SHP77 (cell line): ENCODE measurements at regions not wholly inside any gene's neighbourhood (a gene's known extent, or its start where the extent isn't known, plus 50 kb on each side); places are given as distances from the start of the nearest gene placed in this dataset.
A peak's percentile ranks its signal among the peaks of the same experiment; 100 is the strongest.

Experiments
- DNase-seq, 2 experiments: peaks; one replicate each; lab custom pipeline; 2025; lab: John Stamatoyannopoulos, UW

- no peak for DNase-seq
These were observed 211.0 kb upstream of the GSE1 start for GRCh38 chr16:85401917-85402766.

GRCh38 chr16:85402910-85403692, 210.0 kb upstream of the GSE1 start:
- DNase-seq: no peak

GRCh38 chr16:85403693-85404092, 209.4 kb upstream of the GSE1 start:
- no peak for DNase-seq

- DNase-seq: no peak
These were observed 200.1 kb upstream of the GSE1 start for GRCh38 chr16:85412911-85413520.

GRCh38 chr16:85413691-85414663, 199.1 kb upstream of the GSE1 start:
- no peak for DNase-seq

- DNase-seq: peak in 1 of 2 experiments; percentile 26
These were observed 197.7 kb upstream of the GSE1 start for GRCh38 chr16:85415196-85416090.

GRCh38 chr16:85416228-85417109, 196.7 kb upstream of the GSE1 start:
- DNase-seq: peak; percentile 68 to 81

GRCh38 chr16:85417156-85417860, 195.8 kb upstream of the GSE1 start:
- DNase-seq: no peak

- peak in 1 of 2 experiments; percentile 46 for DNase-seq
These were observed 194.1 kb upstream of the GSE1 start for GRCh38 chr16:85418978-85419491.

GRCh38 chr16:85419503-85420408, 193.4 kb upstream of the GSE1 start:
- no peak for DNase-seq

- peak; percentile 61 to 75 for DNase-seq
These were observed 192.4 kb upstream of the GSE1 start for GRCh38 chr16:85420501-85421337.

- no peak for DNase-seq
These were observed 191.6 kb upstream of the GSE1 start for GRCh38 chr16:85421338-85422195.

GRCh38 chr16:85422196-85422631, 190.9 kb upstream of the GSE1 start:
- no peak for DNase-seq

- DNase-seq: peak in 1 of 2 experiments; percentile 27
These were observed 190.2 kb upstream of the GSE1 start for GRCh38 chr16:85422632-85423550.
